ENCODE measurements at regions not wholly inside any gene's neighbourhood (a gene's known extent, or its start where the extent isn't known, plus 50 kb on each side); places are given as distances from the start of the nearest gene placed in this dataset.
A peak's percentile ranks its signal among the peaks of the same experiment; 100 is the strongest.

DNA sequence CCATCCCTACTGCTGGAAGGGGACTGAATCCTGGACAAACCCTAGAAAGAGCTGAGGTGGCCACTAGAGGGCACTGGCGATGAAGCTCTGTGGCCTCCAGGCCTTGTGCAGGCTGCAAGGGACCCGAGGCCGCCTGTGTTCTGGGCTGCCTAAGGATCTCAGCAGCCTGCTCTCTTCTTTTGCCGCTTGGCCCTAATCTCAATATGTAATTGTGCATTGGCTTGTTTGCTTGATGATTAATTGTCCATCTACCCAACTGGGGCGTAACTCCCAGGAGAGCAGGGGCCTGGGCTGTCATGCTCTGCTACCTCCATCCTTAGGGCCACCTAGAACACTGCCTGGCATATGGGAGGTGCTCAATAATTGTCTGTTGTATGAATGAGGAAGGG is 73.8 kb downstream of the SYNE3 start:
- DNase-seq (ENCODE audit: low read depth in 2 of 3, low spot score in 2 of 3): peak; percentile 52 to 82 (median 71)

DNA sequence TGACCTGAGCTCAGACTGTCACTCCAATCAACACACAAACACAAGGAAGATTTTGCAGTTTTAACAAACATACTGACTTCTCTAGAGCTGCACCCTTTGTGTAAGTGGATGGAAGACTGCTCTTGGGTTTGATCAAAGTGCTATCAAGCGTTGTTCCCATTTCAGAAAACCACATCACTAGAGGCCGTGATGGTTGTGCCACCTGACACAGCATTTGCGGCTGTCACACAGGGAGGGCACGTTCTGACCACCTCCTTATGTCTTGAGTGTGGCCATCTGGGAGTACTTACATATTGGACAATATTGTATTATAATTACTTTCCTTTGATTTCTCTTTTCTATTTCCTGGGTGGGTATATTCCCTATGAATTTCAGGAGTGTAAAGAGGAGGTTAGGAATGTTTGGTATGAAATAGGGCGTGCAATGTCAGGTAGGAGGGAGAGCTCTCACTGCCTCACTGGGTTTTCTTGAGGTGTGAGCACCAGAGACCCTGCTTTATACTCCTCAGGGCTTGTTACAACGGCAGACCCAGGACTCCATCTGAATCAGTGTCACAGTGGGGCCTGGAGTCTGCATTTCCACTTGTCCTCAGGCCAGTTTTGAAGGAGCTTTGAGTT is 74.3 kb downstream of the SYNE3 start:
- no peak for DNase-seq (ENCODE audit: low read depth in 2 of 3, low spot score in 2 of 3)

DNA sequence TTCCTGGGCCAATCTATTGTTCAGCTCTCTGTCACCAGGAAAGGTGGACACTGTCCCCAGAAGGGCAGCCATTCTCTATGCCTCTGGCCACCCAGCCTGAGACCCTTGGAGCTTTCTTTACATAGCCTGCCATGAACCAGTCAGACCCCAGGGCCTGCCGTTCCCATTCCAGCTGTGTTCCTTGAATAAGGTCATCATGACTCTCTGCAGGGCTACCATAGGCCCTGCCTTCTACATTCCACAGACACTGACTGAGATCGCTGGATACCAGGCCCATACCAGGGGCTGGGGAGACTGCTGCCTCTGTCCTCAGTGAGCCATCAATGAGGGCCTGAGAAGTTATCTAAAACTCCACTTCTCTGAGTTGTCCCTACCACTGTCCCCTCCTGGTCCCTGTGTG is 75.5 kb downstream of the SYNE3 start:
- DNase-seq (ENCODE audit: low read depth in 2 of 3, low spot score in 2 of 3): no peak

DNA sequence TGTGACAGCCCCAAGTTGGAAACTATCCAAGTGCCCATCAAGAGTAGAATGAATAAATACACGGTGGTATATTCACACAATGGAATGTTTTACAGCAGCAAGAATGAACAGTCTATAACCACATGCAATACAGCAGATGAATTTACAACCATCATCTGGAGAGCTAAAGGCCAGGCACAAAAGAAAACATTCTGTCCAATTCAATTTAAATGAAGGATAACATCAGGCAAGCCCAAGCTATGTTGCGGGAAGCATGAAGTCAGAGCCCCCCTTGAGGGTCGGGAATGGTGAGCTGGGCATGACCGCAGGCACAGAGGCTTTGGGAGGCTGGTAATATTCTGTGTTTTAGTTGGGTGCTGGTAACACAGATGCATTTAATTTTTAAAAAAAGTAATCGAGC is 76.0 kb downstream of the SYNE3 start:
- DNase-seq (ENCODE audit: low read depth in 2 of 3, low spot score in 2 of 3): no peak

DNA sequence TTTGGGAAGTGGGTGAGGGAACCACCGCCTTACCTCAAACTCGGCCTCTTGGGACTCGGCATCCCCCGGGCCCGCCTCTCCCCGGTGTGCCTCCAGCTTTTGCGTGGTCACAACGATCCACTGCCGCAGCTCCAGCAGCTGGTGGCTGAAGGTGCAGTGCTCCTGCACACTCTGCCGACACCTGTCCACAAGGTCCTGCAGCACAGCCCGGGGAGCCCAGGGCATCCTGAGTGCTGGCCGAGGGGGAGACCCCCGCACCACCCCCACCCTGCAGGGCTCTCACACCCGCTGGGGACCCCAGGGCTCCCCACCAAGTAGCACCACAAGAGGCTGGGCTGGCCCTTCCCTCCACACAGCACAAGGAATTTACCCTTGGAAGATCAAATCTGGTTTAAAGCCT is 76.6 kb downstream of the SYNE3 start:
- no peak for DNase-seq (ENCODE audit: low read depth in 2 of 3, low spot score in 2 of 3)

DNA sequence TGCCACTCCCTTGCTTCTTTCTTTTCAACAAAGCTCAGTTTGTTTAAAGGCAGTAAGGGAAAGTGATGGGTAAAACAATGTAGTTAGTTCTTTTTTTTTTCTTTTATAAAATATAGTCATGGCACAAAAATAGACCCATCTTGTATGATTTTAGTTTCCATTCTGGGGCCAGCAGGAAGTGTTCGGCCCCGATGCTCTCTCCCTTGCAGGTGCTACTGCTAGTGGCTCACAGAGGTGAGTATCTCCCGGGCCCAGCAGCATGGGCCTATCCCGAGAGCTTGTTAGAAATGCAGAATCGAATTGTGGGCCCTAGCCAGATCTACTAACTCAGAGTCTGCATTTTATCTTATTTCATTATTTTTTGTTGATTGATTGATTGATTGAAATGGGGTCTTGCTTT is 78.7 kb downstream of the SYNE3 start:
- DNase-seq (ENCODE audit: low read depth in 2 of 3, low spot score in 2 of 3): no peak

DNA sequence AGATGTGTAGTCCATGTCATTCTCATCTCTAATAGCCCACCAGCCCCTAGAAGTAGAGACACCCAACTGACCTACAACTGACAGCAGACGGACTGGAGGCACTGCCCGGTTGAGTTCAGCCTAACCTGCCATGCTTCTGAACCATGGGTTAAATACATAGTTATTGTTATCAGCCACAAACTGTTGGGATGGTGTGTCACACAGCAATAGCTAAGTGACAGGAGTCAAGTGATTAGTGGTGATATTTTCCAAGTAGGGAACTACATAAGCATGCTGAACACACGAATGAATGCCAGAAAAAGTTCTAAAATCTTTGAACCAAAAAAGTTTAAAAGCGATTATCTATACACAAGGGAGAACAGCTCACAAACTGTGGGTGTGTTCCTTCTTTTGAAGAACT is 80.1 kb downstream of the SYNE3 start:
- DNase-seq (ENCODE audit: low read depth in 2 of 3, low spot score in 2 of 3): no peak

DNA sequence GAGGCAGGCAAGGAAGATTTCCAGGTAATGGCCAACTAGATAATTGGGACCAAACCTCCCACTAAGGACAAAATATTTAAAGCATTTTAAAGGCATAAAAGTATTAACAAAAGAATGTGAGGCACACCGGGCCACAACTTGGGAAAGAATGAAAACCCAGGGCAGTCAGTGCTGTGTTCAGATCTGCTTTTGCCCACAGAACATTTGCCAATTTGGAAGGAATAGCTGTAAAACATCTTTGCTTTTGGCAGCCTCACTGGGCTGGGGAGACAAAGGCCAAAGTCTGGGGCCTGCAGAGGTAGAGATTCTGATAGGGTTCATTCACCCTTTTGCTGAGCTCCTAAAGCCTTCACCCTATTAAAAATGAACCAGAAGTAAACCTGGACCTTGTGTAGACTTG is 82.3 kb downstream of the SYNE3 start:
- no peak for DNase-seq (ENCODE audit: low read depth in 2 of 3, low spot score in 2 of 3)

DNA sequence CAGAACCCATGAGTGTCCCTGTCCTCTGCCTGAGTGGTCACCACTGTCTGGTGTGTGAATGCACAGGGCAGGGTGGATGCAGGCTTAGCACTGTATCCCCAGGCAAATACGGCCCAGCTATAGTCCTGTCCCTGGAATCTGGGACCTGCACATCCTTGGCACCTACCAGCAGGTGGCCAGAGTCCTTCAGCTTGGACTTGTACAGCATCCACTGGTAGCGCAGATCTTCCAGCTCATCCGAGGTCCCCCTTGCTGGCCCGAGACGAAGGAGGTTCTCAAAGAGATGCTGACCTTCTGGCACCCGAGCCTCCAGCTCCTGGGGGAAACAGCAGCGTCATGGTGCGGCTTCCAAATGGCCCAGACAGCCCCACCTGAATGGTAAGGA is 83.4 kb downstream of the SYNE3 start:
- DNase-seq (ENCODE audit: low read depth in 2 of 3, low spot score in 2 of 3): no peak

DNA sequence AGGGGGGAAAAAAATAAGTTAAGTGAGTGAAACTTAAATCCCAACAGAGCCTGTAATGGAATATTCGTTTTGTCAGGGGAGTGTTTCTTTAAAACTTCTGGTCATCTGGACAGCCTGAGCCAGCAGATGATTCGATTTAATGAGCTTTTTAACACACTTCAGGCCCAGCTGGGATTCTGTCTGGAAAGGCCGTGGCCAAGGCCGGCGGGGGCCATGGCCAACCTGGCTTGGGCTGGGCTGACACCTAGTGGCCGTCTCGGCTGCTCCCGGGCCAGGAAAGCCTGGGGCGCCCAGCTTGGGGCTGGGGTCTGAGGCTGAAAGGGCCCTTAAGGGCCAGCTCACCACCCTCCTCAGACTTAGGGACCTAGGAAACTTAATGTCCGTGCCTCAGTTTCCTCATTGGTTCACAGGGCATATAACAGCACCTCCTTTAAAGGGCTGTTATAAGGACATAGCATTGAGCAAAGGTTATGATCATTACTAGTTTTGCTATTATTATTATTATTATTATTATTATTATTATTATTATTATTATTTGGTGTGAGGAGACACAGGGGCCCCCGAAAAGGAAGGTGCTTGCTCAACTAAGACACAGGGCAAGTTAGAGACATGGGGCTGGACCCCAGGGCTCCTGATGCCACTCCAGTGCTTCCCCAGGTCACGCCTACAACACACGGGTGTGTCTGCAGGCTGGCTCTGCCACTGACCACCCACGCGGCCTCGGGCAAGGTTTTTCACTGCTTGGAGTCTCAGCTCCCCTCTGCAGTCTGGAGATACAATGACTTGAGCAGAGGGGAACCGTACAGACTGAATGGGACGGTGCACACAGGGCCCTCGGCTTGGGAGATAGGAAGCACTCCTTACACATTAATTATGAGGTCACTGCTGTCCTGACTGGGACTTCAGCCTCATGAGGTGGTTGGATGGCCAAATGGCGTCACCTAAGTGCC is 84.0 kb downstream of the SYNE3 start:
- DNase-seq (ENCODE audit: low read depth in 2 of 3, low spot score in 2 of 3): no peak

DNA sequence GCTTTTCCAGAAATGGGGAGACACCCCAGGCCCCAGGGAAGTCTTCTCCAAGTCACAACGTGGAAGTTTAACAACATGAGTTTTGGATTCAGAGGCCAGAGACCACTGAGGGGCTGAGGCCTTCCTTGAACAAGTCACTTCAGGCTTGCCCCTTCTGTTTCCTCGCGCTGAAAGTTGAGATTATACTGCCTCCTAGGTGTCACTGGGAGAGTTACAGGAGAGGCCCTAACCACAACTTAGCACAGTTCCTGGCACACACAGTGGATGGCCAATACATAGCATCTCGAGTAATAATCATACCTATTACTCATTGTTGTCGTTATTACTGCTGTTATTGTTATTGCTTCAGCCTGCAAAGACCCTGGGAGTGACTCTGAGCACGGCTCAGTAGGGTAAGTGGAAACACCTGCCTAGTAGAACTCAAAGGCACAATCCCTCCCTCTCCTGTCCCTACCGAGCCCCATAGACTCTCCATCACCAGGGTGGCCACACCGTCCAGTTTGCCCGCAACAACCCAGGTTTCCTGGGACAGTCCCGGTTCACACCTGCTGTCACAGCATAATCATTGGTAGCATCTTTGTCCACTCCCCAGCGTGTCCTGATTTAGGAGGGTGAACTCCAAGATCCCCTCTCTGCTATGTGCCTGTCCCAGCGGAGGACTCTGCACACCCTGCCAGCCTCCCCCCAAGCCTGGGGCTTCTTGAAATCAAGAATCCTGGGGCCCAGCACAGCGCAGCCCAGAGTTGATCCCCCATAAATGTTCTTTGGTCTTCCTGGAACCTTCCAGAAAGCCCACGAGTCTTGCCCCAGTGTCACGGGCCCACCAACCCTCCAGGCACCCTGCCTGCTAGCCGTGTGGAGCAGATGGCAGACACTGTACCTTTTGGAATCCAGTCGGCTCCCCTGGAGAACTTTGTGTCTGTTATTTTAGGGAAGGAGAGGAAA is 85.0 kb downstream of the SYNE3 start:
- DNase-seq (ENCODE audit: low read depth in 2 of 3, low spot score in 2 of 3): peak in 1 of 3 donors; percentile 34

DNA sequence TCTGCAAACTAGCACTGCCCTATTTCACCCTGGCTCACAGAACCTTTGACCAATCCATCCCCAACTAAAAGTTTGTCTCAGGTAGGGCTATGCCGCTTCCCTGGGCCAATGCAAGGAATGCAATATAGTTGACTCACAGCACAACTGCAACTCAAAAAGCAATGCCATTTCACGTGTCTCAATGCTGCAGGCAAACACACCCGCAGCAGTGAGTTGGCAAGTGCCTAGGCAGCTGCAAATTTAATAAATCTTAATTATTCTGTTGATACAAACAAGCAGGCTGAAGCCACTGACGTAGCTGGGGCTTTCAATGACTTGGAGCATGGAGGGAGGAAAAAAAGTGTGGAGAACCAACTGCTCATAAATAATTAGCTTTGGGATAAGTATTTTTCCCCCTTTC is 87.9 kb downstream of the SYNE3 start:
- no peak for DNase-seq (ENCODE audit: low read depth in 2 of 3, low spot score in 2 of 3)

DNA sequence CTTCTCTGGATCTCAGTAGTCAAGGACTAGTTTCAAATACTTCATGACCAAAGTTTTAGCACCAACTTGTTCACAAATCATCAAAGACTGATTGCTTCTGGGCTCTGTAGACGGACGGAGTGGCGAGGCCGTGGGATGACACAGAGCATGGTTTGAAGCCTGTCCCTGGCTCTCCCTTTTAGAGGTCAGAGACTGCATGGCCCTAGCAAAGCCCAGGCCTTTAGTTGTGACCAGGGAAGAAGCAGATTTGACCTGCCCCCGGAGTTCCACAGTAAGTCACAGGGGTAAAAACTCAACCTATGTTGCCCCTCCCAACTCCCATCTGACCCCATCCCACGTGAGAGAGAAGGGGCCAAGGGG is 90.4 kb downstream of the SYNE3 start:
- DNase-seq (ENCODE audit: low read depth in 2 of 3, low spot score in 2 of 3): no peak

DNA sequence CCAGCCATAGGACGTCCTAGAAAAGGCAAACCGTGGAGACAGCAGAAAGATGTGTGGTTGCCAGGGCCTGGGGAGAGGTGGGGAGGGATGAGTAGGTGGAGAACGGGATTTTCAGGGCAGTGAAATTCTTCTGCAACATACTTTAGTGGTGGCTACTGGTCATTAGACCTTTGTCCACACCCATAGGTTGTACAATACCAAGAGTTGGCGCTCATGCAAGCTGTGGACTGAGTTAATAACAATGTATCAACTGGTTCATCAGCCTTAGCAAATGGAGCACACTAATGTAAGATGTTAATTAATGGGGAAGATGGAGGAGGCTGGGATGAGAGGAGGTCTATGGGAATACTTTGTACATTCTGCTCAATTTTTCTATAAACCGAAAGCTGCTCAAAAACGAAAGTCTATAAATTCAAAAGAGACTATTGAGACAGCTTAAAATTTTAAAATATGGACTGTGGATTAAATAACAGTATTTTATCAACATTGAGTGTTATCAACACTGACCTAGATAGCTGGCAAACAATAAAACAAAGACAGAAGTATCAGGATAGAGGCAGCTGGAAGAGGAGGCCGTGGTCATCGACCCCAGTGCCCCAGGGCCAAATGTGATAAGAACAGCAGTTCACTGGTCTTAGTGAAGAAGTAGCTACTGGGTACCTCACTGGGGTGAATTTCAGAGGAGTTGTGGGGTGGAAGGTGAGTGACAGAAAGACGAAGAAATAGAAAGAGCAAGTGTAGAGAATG is 90.9 kb downstream of the SYNE3 start:
- no peak for DNase-seq (ENCODE audit: low read depth in 2 of 3, low spot score in 2 of 3)

DNA sequence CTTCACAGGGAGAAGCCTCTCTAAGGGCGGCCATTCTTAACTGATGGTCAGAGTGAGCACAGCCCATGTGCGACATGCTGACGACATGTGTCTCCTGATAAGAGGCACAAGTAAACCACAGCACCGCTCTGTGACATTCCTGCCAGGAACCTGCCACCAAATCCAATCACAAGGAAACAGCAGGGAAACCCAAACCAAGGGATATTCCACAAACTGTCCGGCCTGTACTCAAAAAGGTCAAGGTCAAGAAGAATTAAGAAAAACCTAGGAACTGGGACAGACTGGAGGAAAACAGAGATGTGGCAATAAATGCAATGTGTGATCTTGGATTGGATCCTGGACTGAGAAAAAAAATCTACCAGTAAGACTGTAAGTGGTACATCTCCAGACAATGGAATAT is 91.9 kb downstream of the SYNE3 start:
- DNase-seq (ENCODE audit: low read depth in 2 of 3, low spot score in 2 of 3): no peak

DNA sequence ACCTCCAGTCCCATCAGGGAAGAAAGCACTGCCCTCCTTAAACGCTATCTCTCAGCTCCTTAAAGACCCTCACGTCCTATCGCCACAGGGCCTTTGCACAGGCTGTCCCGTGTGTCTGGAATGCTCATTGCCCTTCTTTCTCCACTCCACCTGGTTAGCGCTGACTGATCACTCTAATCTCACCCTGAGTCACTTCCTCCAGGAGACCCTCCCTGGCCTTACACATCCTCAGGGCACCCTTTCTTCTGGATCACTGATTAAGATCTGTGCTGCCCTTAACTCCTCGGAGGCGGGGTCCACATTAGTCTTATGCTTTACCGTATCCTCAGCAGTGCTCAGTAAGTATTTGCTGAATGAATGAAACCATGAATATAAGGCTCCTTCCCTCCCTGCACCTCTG is 94.7 kb downstream of the SYNE3 start:
- DNase-seq (ENCODE audit: low read depth in 2 of 3, low spot score in 2 of 3): no peak

DNA sequence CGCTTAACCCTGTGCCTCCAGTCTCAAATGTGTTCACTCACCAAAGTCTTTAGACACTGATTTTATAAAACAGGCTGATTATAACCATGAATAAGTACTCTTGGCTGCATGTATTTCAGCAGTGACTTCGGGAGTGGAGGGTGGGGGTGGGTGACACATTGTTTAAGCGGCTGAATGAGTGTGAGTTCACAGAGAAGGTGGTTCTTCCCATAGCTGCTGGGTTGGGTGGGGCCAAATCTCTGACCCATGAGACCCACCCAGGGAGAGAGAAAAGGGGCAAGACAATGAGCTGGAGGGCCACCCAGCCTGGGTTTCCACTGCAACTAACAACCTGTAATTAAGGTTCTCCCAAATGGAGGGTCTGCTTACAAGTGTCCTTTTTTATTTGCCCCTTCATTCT is 96.4 kb downstream of the SYNE3 start:
- DNase-seq (ENCODE audit: low read depth in 2 of 3, low spot score in 2 of 3): no peak

DNA sequence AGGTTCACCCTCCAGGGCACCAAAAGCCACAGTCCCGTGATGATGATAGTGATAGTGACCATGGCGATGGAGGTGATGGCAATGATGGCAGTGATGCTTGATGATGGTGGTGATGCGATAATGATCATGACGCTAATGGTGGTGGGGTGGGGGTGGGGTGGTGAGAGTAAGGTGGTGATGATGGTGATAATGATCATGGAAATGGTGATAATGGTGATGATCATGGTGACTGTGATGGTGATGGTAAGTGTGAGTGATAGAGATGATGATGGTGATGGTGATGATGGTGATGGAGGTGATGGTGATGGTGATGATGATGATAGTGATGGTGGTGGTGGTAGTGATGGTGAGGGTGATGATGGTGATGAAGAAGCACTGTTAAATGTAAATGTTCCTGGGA is 96.9 kb downstream of the SYNE3 start:
- no peak for DNase-seq (ENCODE audit: low read depth in 2 of 3, low spot score in 2 of 3)

DNA sequence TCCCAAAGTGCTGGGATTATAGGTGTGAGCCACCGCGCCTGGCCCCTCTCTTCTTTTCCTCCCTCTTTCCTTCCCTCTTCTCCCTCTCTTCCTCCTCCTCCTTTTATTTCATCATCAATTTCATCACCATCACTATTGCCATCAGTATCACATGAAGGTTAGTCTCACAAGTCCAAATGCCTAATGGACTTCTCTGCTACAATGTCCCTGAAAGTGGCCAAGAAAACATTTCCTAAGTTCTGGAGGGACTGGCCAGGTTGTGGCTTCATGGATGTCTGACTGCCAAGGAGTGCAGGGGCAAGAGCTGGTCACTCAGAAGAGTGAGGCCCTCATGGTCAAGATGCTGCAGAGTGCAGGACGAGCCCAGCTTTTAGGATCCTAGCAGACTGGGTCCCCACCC is 97.6 kb downstream of the SYNE3 start:
- no peak for DNase-seq (ENCODE audit: low read depth in 2 of 3, low spot score in 2 of 3)

DNA sequence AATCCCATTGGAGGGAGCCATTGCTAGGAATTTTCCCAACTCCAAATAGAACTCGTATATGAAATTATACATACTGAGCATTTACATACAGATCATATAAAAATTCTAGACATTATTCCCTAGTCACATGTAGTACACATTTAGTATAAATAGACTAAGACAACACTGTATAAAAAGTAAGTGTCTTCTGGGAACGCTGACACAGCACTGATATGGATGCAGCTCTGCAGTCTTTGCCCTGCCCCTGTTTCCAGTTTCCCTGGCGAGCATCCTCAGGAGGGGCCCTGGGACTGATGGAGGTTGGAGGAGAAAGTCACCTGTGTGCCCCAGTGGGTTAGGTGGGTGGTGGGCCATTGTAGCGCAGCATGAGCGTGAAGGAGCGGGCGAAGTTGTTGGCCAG is 97.8 kb upstream of the CLMN start:
- DNase-seq (ENCODE audit: low read depth in 2 of 3, low spot score in 2 of 3): no peak

DNA sequence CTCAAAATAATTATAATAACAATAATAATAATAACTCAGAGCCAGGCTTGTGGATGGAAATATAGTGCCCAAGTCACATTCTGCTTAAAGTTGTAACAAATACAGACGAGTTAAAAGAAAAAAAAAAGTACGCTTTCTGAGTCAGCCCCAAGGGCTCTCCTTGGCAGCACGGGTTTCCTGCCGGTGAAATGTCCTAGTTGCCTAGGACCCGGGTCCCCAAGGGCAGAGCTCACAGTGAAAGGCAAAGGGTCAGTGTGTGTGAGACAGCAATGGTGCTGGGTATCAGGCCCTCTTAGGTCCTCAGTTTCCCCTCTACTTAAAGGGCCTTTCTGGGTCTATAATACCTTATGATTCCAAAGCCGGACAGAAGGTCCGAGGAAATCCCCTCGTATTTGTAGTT is 96.3 kb upstream of the CLMN start:
- no peak for DNase-seq (ENCODE audit: low read depth in 2 of 3, low spot score in 2 of 3)

All from hematopoietic multipotent progenitor cell (in vitro differentiated cells).